Stimulated activated CD4-positive, alpha-beta T cell treated with anti-CD3 and anti-CD28 coated beads, Interleukin-15, amount 100 ng/mL, for 48 hours (primary cell): ENCODE measurements at regions not wholly inside any gene's neighbourhood (a gene's known extent, or its start where the extent isn't known, plus 50 kb on each side); places are given as distances from the start of the nearest gene placed in this dataset.
"Not testable (repeated sequence)": the region's sequence is repeated elsewhere in the genome, so short reads cannot be mapped to it uniquely, and the experiment has no call there.

Experiments
- DNase-seq, 2 donors: peaks; one replicate each; pipeline ENCODE4 v3.0.0-alpha.2; 2020; ENCODE audit warnings: low read depth in 2 of 2

GRCh38 chr4:62548108-62548524 lies 1348.0 kb downstream of the ADGRL3 start:
- no peak for DNase-seq

GRCh38 chr4:62544428-62544827 lies 1344.3 kb downstream of the ADGRL3 start:
- DNase-seq: no peak

- no peak for DNase-seq
Observed at GRCh38 chr4:62543002-62543401, 1342.9 kb downstream of the ADGRL3 start.

- DNase-seq: no peak
Observed at GRCh38 chr4:62533573-62533972, 1333.4 kb downstream of the ADGRL3 start.

- DNase-seq: no peak
Observed at GRCh38 chr4:62531731-62532130, 1331.6 kb downstream of the ADGRL3 start.

GRCh38 chr4:62531264-62531663 lies 1331.1 kb downstream of the ADGRL3 start:
- DNase-seq: no peak

GRCh38 chr4:62528874-62529273 lies 1328.7 kb downstream of the ADGRL3 start:
- no peak for DNase-seq

- DNase-seq: no peak
Observed at GRCh38 chr4:62526671-62527070, 1326.5 kb downstream of the ADGRL3 start.

GRCh38 chr4:62523256-62523655 lies 1323.1 kb downstream of the ADGRL3 start:
- no peak for DNase-seq

- DNase-seq: no peak
Observed at GRCh38 chr4:62522273-62522672, 1322.1 kb downstream of the ADGRL3 start.

GRCh38 chr4:62517716-62518115 lies 1317.6 kb downstream of the ADGRL3 start:
- DNase-seq: no peak

- no peak for DNase-seq
Observed at GRCh38 chr4:62513306-62513705, 1313.2 kb downstream of the ADGRL3 start.

- DNase-seq: no peak
Observed at GRCh38 chr4:62512271-62512670, 1312.1 kb downstream of the ADGRL3 start.

GRCh38 chr4:62510228-62510627 lies 1310.1 kb downstream of the ADGRL3 start:
- DNase-seq: no peak

- no peak for DNase-seq
Observed at GRCh38 chr4:62500296-62500695, 1300.2 kb downstream of the ADGRL3 start.

GRCh38 chr4:62495032-62495431 lies 1294.9 kb downstream of the ADGRL3 start:
- no peak for DNase-seq

GRCh38 chr4:62491756-62492155 lies 1291.6 kb downstream of the ADGRL3 start:
- not testable (repeated sequence) for DNase-seq

- DNase-seq: no peak
Observed at GRCh38 chr4:62490635-62491034, 1290.5 kb downstream of the ADGRL3 start.

- DNase-seq: no peak
Observed at GRCh38 chr4:62487016-62487415, 1286.9 kb downstream of the ADGRL3 start.

GRCh38 chr4:62484357-62484756 lies 1284.2 kb downstream of the ADGRL3 start:
- DNase-seq: no peak

- no peak for DNase-seq
Observed at GRCh38 chr4:62482355-62482754, 1282.2 kb downstream of the ADGRL3 start.

GRCh38 chr4:62475596-62475995 lies 1275.5 kb downstream of the ADGRL3 start:
- DNase-seq: no peak

- no peak for DNase-seq
Observed at GRCh38 chr4:62474802-62475201, 1274.7 kb downstream of the ADGRL3 start.

GRCh38 chr4:62471021-62471420 lies 1270.9 kb downstream of the ADGRL3 start:
- no peak for DNase-seq
